ENCODE measurements at regions not wholly inside any gene's neighbourhood (a gene's known extent, or its start where the extent isn't known, plus 50 kb on each side); places are given as distances from the start of the nearest gene placed in this dataset.
A peak's percentile ranks its signal among the peaks of the same experiment; 100 is the strongest.

- in situ Hi-C loops (cut with HindIII; ENCODE audit: low pct_ligation_motif_present, low pct_unique_long_range_greater_than_20kb, low sequenced_read_pairs), result no loop called here
- no peak for DNase-seq
These were observed 273.4 kb downstream of the BMP7 start for GRCh38 chr20:56993020-56993559.

GRCh38 chr20:56994006-56994405 lies 272.4 kb downstream of the BMP7 start:
- in situ Hi-C loops (cut with HindIII; ENCODE audit: low pct_ligation_motif_present, low pct_unique_long_range_greater_than_20kb, low sequenced_read_pairs), result no loop called here
- no peak for DNase-seq

GRCh38 chr20:56995149-56995548 lies 271.3 kb downstream of the BMP7 start:
- in situ Hi-C loops (cut with HindIII; ENCODE audit: low pct_ligation_motif_present, low pct_unique_long_range_greater_than_20kb, low sequenced_read_pairs), result no loop called here
- no peak for DNase-seq

- in situ Hi-C loops (cut with HindIII; ENCODE audit: low pct_ligation_motif_present, low pct_unique_long_range_greater_than_20kb, low sequenced_read_pairs), result no loop called here
- DNase-seq, result no peak
These were observed 270.8 kb downstream of the BMP7 start for GRCh38 chr20:56995635-56996075.

GRCh38 chr20:56996533-56996932 lies 269.9 kb downstream of the BMP7 start:
- DNase-seq, result no peak
- in situ Hi-C loops (cut with HindIII; ENCODE audit: low pct_ligation_motif_present, low pct_unique_long_range_greater_than_20kb, low sequenced_read_pairs), result no loop called here

GRCh38 chr20:56998438-56998837 lies 268.0 kb downstream of the BMP7 start:
- in situ Hi-C loops (cut with HindIII; ENCODE audit: low pct_ligation_motif_present, low pct_unique_long_range_greater_than_20kb, low sequenced_read_pairs), result no loop called here
- no peak for DNase-seq

- no peak for DNase-seq
- in situ Hi-C loops (cut with HindIII; ENCODE audit: low pct_ligation_motif_present, low pct_unique_long_range_greater_than_20kb, low sequenced_read_pairs), result no loop called here
These were observed 265.9 kb downstream of the BMP7 start for GRCh38 chr20:57000441-57000968.

GRCh38 chr20:57001126-57001767 lies 265.2 kb downstream of the BMP7 start:
- no peak for DNase-seq
- in situ Hi-C loops (cut with HindIII; ENCODE audit: low pct_ligation_motif_present, low pct_unique_long_range_greater_than_20kb, low sequenced_read_pairs), result no loop called here

GRCh38 chr20:57002066-57002570 lies 264.3 kb downstream of the BMP7 start:
- in situ Hi-C loops (cut with HindIII; ENCODE audit: low pct_ligation_motif_present, low pct_unique_long_range_greater_than_20kb, low sequenced_read_pairs), result no loop called here

GRCh38 chr20:57003012-57003411 lies 263.4 kb downstream of the BMP7 start:
- in situ Hi-C loops (cut with HindIII; ENCODE audit: low pct_ligation_motif_present, low pct_unique_long_range_greater_than_20kb, low sequenced_read_pairs), result no loop called here
- no peak for DNase-seq

More at GRCh38 chr20:57002066-57002570, 264.3 kb downstream of the BMP7 start:
- no peak for DNase-seq

- no peak for DNase-seq
These were observed 262.0 kb downstream of the BMP7 start for GRCh38 chr20:57004416-57004815.

GRCh38 chr20:57004951-57005933 lies 261.2 kb downstream of the BMP7 start:
- in situ Hi-C loops (cut with HindIII; ENCODE audit: low pct_ligation_motif_present, low pct_unique_long_range_greater_than_20kb, low sequenced_read_pairs), result no loop called here
- DNase-seq, result no peak

More at GRCh38 chr20:57004416-57004815, 262.0 kb downstream of the BMP7 start:
- in situ Hi-C loops (cut with HindIII; ENCODE audit: low pct_ligation_motif_present, low pct_unique_long_range_greater_than_20kb, low sequenced_read_pairs), result no loop called here

- no peak for DNase-seq
- in situ Hi-C loops (cut with HindIII; ENCODE audit: low pct_ligation_motif_present, low pct_unique_long_range_greater_than_20kb, low sequenced_read_pairs), result no loop called here
These were observed 259.9 kb downstream of the BMP7 start for GRCh38 chr20:57006411-57007170.

GRCh38 chr20:57007171-57007540 lies 259.3 kb downstream of the BMP7 start:
- DNase-seq, result no peak
- in situ Hi-C loops (cut with HindIII; ENCODE audit: low pct_ligation_motif_present, low pct_unique_long_range_greater_than_20kb, low sequenced_read_pairs), result no loop called here

- in situ Hi-C loops (cut with HindIII; ENCODE audit: low pct_ligation_motif_present, low pct_unique_long_range_greater_than_20kb, low sequenced_read_pairs), result no loop called here
- DNase-seq, result peak; percentile 41
These were observed 258.2 kb downstream of the BMP7 start for GRCh38 chr20:57008217-57008616.

GRCh38 chr20:57009355-57009754 lies 257.1 kb downstream of the BMP7 start:
- in situ Hi-C loops (cut with HindIII; ENCODE audit: low pct_ligation_motif_present, low pct_unique_long_range_greater_than_20kb, low sequenced_read_pairs), result no loop called here
- no peak for DNase-seq

- in situ Hi-C loops (cut with HindIII; ENCODE audit: low pct_ligation_motif_present, low pct_unique_long_range_greater_than_20kb, low sequenced_read_pairs), result no loop called here
- no peak for DNase-seq
These were observed 256.7 kb downstream of the BMP7 start for GRCh38 chr20:57009775-57010174.

- in situ Hi-C loops (cut with HindIII; ENCODE audit: low pct_ligation_motif_present, low pct_unique_long_range_greater_than_20kb, low sequenced_read_pairs), result no loop called here
- no peak for DNase-seq
These were observed 253.8 kb downstream of the BMP7 start for GRCh38 chr20:57012691-57013090.
